Hematopoietic multipotent progenitor cell treated with erythropoietin and hydrocortisone succinate and interleukin-3 and kit ligand, for 15 days (in vitro differentiated cells): ENCODE measurements at regions not wholly inside any gene's neighbourhood (a gene's known extent, or its start where the extent isn't known, plus 50 kb on each side); places are given as distances from the start of the nearest gene placed in this dataset.

Source experiments
- DNase-seq: peaks from one replicate; pipeline ENCODE4 v3.0.0-alpha.2; 2015; ENCODE audit warnings: low spot score

- DNase-seq, result no peak
Observed at GRCh38 chr6:160899671-160900430, 91.7 kb upstream of the MAP3K4 start.

GRCh38 chr6:160911949-160912348, 79.6 kb upstream of the MAP3K4 start:
- no peak for DNase-seq

GRCh38 chr6:160912411-160912810, 79.2 kb upstream of the MAP3K4 start:
- DNase-seq, result no peak

GRCh38 chr6:160917572-160917971, 74.0 kb upstream of the MAP3K4 start:
- DNase-seq, result no peak

- DNase-seq, result no peak
Observed at GRCh38 chr6:160919723-160920440, 71.7 kb upstream of the MAP3K4 start.

GRCh38 chr6:160921095-160921494, 70.5 kb upstream of the MAP3K4 start:
- no peak for DNase-seq

GRCh38 chr6:160926281-160927276, 65.0 kb upstream of the MAP3K4 start:
- DNase-seq, result no peak

- DNase-seq, result no peak
Observed at GRCh38 chr6:160927416-160927815, 64.2 kb upstream of the MAP3K4 start.

- no peak for DNase-seq
Observed at GRCh38 chr6:160929361-160929760, 62.2 kb upstream of the MAP3K4 start.

- DNase-seq, result no peak
Observed at GRCh38 chr6:160929831-160930230, 61.7 kb upstream of the MAP3K4 start.

- peak; percentile 54 for DNase-seq
Observed at GRCh38 chr6:160930547-160931377, 60.8 kb upstream of the MAP3K4 start.

GRCh38 chr6:160931378-160932310, 59.9 kb upstream of the MAP3K4 start:
- DNase-seq, result no peak

- no peak for DNase-seq
Observed at GRCh38 chr6:160933256-160933655, 58.3 kb upstream of the MAP3K4 start.

- DNase-seq, result no peak
Observed at GRCh38 chr6:160934157-160934556, 57.4 kb upstream of the MAP3K4 start.

GRCh38 chr6:160940197-160940596, 51.4 kb upstream of the MAP3K4 start:
- no peak for DNase-seq
